HG02798 (cell line): ENCODE measurements at regions not wholly inside any gene's neighbourhood (a gene's known extent, or its start where the extent isn't known, plus 50 kb on each side); places are given as distances from the start of the nearest gene placed in this dataset.

Experiments used
- ATAC-seq: cut with Tn5 transposase; IDR thresholded peaks from one replicate; pipeline ENCODE4 v1.9.1; 2021; ENCODE audit warnings: mild to moderate bottlenecking; ENCODE audit not compliant: unreplicated experiment, poor library complexity

- ATAC-seq = no peak
Observed at GRCh38 chr3:79871656-79872055, 103.9 kb upstream of the ROBO1 start.

GRCh38 chr3:79870313-79870620 is 102.5 kb upstream of the ROBO1 start:
- no peak for ATAC-seq

GRCh38 chr3:79869461-79870312 is 101.9 kb upstream of the ROBO1 start:
- no peak for ATAC-seq

GRCh38 chr3:79866162-79866561 is 98.4 kb upstream of the ROBO1 start:
- no peak for ATAC-seq

- ATAC-seq = no peak
Observed at GRCh38 chr3:79864077-79864476, 96.3 kb upstream of the ROBO1 start.

GRCh38 chr3:79848876-79849275 is 81.1 kb upstream of the ROBO1 start:
- no peak for ATAC-seq

- no peak for ATAC-seq
Observed at GRCh38 chr3:79847928-79848327, 80.1 kb upstream of the ROBO1 start.

- no peak for ATAC-seq
Observed at GRCh38 chr3:79846148-79846933, 78.5 kb upstream of the ROBO1 start.

GRCh38 chr3:79845546-79845945 is 77.7 kb upstream of the ROBO1 start:
- no peak for ATAC-seq

GRCh38 chr3:79844176-79844575 is 76.4 kb upstream of the ROBO1 start:
- no peak for ATAC-seq

GRCh38 chr3:79843180-79843579 is 75.4 kb upstream of the ROBO1 start:
- ATAC-seq = no peak

- ATAC-seq = no peak
Observed at GRCh38 chr3:79835701-79836100, 67.9 kb upstream of the ROBO1 start.

- no peak for ATAC-seq
Observed at GRCh38 chr3:79824166-79824565, 56.4 kb upstream of the ROBO1 start.

GRCh38 chr3:79822076-79822475 is 54.3 kb upstream of the ROBO1 start:
- no peak for ATAC-seq

- no peak for ATAC-seq
Observed at GRCh38 chr3:79820089-79820488, 52.3 kb upstream of the ROBO1 start.

- ATAC-seq = no peak
Observed at GRCh38 chr3:79818015-79818414, 50.2 kb upstream of the ROBO1 start.
